SJCRH30 (cell line): ENCODE measurements at regions not wholly inside any gene's neighbourhood (a gene's known extent, or its start where the extent isn't known, plus 50 kb on each side); places are given as distances from the start of the nearest gene placed in this dataset.

Source experiments
- DNase-seq, 2 experiments: peaks; one replicate each; pipeline ENCODE4 v3.0.0-alpha.2; 2015 to 2020
- H3K27ac ChIP-seq: fragments of 250-450 bp; sonication (Bioruptor Pico); 2 replicates; pipeline ENCODE4 v1.5.1; 2020; ENCODE audit warnings: mild to moderate bottlenecking, moderate library complexity
- H3K27me3 ChIP-seq: fragments of 250-450 bp; sonication (Bioruptor Pico); 2 replicates; pipeline ENCODE4 v1.5.1; 2020; ENCODE audit warnings: mild to moderate bottlenecking, moderate library complexity
- H3K36me3 ChIP-seq: fragments of 250-450 bp; sonication (Bioruptor Pico); 2 replicates; pipeline ENCODE4 v1.5.1; 2020; ENCODE audit warnings: mild to moderate bottlenecking, moderate library complexity
- H3K4me1 ChIP-seq: fragments of 250-450 bp; sonication (Bioruptor Pico); 2 replicates; pipeline ENCODE4 v1.5.1; 2020; ENCODE audit warnings: mild to moderate bottlenecking, moderate library complexity
- H3K4me3 ChIP-seq: fragments of 250-450 bp; sonication (Bioruptor Pico); 2 replicates; pipeline ENCODE4 v1.5.1; 2020; ENCODE audit warnings: mild to moderate bottlenecking, moderate library complexity
- H3K9me3 ChIP-seq: fragments of 250-450 bp; sonication (Bioruptor Pico); replicated peaks from 2 replicates; pipeline ENCODE4 v1.5.1; 2020; ENCODE audit warnings: mild to moderate bottlenecking, moderate library complexity

DNA sequence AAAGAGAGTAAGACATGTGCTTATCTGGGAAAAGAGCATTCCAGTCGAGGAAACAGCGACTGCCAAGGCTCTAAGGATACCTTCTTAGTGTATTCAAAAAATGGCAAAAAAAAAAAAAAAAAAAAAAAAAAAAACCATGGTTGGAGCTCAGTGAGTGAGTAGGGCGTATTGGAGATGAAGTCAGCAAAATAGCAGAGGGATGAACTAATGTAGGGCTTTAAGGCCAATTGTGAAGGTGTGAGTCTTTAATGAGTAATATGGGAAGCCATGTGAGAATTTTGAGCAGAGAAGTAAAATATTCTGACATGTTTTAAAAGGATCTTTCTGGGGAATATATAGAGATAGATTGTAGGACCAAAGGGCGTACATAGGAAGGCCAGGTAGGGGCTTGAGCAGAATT lies 498.6 kb upstream of the ISX start:
- H3K4me3 ChIP-seq = no peak overlapping the region
- no peaks in the 10 kb centered on the region for H3K9me3 ChIP-seq
- H3K27me3 ChIP-seq = no peaks in the 10 kb centered on the region
- H3K4me1 ChIP-seq = no peaks in the 10 kb centered on the region
- H3K36me3 ChIP-seq = no peaks in the 10 kb centered on the region
- DNase-seq = no peak
- H3K27ac ChIP-seq = no peak overlapping the region

DNA sequence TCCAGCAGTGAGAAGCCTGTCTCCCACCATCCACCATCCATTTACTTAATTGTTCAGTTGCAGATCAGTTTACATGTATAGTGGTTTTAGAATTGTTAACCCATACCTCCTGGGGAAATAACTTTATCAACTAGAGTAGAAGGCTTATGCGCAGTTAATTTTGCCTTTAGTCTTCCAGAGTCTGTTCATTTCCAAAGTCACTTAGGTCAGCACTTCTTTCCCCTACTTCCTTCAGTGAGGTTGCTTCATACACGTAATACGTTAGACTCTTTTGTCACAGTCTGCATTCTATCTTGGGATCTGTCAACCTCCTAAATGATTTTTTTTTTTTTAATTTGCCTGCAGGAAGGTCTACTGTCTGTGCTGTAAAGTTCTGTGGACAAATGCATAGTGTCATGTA lies 495.6 kb upstream of the ISX start:
- Histone ChIP-seq H3K27me3 (no peaks in the 10 kb centered on the region), H3K27ac (no peak overlapping the region), H3K9me3 (no peaks in the 10 kb centered on the region), H3K4me3 (no peak overlapping the region), H3K36me3 (no peaks in the 10 kb centered on the region), H3K4me1 (no peaks in the 10 kb centered on the region)
- DNase-seq = no peak

DNA sequence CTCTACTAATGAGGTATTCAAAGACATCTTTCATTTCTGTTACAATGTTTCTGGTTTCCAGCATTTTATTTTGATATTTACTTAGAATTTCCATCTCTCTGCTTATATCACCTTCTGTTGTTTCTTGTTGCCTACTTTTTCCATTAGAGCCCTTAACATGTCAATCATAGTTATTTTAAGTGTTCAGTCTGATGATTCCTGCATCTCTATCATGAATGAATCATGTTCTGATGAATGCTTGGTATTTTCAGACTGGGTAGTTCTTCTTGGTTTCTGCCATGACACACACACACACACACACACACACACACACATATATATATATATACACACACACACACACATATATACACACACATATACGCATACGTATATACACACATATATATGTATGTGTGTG lies 486.4 kb upstream of the ISX start:
- Histone ChIP-seq H3K27me3 (no peaks in the 10 kb centered on the region), H3K4me1 (no peaks in the 10 kb centered on the region), H3K36me3 (no peaks in the 10 kb centered on the region), H3K9me3 (no peaks in the 10 kb centered on the region), H3K27ac (no peak overlapping the region), H3K4me3 (no peak overlapping the region)
- DNase-seq = no peak

DNA sequence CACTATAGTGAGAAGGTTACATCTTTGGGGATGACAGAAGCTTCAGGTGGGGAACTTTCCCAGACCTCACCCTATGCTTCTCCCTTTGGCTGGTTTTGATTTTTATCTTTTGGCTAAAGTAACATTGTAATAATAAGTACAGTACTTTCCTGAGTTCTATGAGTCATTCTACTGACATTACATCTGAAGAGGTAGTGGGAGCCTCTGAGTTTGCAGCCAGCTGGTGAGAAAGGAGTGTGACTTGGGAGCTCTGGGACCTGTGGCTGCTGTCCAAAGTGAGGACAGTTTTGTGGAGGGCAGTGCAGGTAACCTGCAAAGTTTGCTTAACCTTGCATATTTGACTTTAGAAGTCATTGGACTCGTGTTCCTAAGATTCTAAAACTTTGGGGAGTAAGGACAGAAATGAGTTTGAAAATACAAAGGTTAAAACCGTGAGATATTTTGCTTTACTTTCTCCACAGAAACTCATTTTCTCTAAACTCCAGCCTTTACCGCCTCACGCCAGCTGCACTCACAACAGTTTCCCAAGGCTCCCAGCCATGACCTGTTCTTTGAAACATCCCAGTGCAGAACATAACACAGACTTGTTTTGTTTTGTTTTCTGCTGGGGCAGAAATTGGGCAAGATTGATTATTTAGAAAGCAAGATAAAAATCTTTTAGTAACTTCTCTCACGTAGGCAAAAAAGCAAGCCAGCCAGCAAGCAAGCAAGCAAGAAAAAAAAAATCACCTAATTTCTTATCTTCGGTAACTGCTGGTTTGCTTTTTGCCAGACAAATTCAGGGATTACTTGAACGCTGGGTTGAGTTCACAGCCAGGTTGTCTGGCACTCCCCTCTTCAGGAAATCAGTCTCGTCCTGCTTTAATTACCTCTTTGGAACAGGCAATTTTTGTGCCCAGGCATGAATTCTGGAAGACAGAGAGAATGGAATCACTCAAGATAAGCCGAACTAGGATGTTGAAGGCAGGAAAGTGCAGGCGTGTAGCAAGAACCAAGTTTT lies 478.3 kb upstream of the ISX start:
- Histone ChIP-seq H3K4me3 (no peak overlapping the region), H3K4me1 (no peaks in the 10 kb centered on the region), H3K9me3 (no peaks in the 10 kb centered on the region), H3K27ac (no peak overlapping the region), H3K36me3 (no peaks in the 10 kb centered on the region), H3K27me3 (no peaks in the 10 kb centered on the region)
- DNase-seq = no peak

DNA sequence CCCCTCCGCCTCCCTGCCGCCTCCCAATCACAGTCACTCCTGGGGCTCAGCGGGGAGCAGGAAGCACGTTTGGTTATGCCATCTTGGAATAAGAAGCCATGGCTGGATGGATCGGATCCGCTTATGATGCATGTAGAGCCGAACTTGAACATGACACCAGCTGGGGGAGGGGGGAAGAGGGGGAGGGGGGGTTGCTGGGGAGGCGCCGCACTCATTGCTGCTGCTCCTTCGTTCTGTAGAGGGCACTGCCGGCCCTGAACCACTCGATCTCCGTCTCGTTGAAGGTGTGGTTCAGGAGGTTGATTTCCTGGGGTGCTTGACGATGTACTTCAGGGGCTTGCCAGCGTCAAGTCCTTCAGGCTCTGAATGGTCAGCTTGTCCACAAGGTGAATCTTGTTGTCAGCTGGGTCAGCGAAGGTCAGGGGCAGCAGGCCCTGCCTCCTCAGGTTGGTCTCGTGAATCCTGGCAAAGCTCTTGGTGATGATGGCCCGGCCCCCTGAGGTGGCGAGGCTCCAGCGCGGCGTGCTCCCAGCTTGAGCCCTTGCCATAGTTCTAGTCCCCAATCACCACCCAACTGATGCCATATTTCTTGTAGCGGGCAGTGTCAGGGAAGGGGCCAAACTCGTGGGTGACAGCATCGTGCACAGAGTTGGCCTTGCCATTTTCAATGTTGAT lies 476.9 kb upstream of the ISX start:
- DNase-seq = no peak
- Histone ChIP-seq H3K4me3 (no peak overlapping the region), H3K9me3 (no peaks in the 10 kb centered on the region), H3K36me3 (no peaks in the 10 kb centered on the region), H3K27me3 (no peaks in the 10 kb centered on the region), H3K27ac (no peak overlapping the region), H3K4me1 (no peaks in the 10 kb centered on the region)

DNA sequence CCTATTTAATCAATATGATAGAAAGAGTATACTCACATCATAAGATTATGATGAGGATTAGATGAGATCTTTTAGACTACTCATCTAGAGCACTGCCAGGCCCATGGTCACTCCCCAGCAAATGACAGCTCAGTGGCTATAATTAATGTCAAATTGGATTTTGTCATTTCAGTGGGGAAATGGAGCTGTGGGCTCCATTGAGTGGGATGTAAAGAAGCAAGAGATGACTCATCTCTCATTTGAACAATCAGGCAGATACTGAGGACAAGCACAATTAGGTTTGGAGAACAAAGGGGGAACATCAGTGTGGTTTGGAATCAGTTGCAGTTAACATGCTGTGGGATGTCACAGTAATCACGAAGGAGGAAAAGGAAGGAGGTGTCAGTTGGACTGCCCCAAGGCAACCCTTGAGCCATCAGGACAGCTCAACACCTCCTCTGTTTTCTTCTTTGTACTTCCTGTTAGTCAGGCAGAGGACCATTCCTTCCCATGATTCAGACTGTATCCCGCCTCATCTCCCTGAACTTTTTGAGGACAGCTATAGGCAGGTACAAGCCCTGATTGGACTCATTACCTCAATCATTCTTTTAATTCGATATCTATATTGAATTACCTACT lies 473.7 kb upstream of the ISX start:
- no peak for DNase-seq
- no peaks in the 10 kb centered on the region for H3K36me3 ChIP-seq
- no peaks in the 10 kb centered on the region for H3K27me3 ChIP-seq
- no peaks in the 10 kb centered on the region for H3K9me3 ChIP-seq
- H3K27ac ChIP-seq = no peak overlapping the region
- no peak overlapping the region for H3K4me3 ChIP-seq
- no peaks in the 10 kb centered on the region for H3K4me1 ChIP-seq

DNA sequence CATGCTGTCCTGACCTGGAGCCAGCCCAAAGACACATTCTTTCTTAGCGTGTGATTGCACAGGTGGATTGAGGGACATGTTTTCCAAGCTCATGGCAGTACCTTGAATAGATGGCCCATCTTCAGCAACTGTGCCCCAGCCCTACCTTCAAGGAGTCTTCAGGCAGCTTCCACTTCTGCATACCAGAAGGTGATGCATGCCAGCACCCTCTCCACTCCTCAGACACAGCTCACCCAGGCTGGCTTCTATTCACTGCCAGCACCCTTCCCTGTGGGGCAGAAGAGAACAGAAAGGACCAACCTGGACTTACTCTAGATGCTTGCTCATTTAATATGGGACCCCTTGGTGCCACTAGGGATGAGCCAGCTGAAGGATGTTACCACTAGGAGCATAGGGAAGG lies 466.4 kb upstream of the ISX start:
- DNase-seq = no peak

DNA sequence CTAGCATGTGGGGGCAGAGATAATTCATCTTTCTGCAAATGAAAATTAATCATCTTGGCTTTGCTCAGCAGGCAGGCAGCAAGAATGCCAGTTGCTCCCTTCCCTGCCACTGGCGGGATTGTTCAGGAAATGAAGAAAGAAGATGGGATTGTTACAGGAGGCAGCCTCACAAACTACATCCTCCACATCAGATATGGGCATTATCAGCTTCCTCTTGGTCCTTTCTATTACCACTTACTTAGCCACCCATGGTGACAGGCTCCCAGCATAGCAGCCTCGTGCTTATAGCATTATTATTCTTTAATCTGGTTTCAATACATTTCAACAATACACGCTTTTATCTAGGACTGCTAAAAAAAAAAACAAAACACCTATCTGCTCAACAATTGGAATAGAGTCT lies 461.6 kb upstream of the ISX start:
- H3K4me3 ChIP-seq = no peak overlapping the region
- H3K9me3 ChIP-seq = no peaks in the 10 kb centered on the region
- no peak for DNase-seq
- no peak overlapping the region for H3K27ac ChIP-seq
- no peaks in the 10 kb centered on the region for H3K4me1 ChIP-seq
- no peaks in the 10 kb centered on the region for H3K27me3 ChIP-seq
- H3K36me3 ChIP-seq = no peaks in the 10 kb centered on the region

More for the DNA sequence above, 466.4 kb upstream of the ISX start:
- H3K4me1 ChIP-seq = no peaks in the 10 kb centered on the region
- no peak overlapping the region for H3K4me3 ChIP-seq
- no peaks in the 10 kb centered on the region for H3K9me3 ChIP-seq
- no peaks in the 10 kb centered on the region for H3K36me3 ChIP-seq
- H3K27me3 ChIP-seq = no peaks in the 10 kb centered on the region
- no peak overlapping the region for H3K27ac ChIP-seq

DNA sequence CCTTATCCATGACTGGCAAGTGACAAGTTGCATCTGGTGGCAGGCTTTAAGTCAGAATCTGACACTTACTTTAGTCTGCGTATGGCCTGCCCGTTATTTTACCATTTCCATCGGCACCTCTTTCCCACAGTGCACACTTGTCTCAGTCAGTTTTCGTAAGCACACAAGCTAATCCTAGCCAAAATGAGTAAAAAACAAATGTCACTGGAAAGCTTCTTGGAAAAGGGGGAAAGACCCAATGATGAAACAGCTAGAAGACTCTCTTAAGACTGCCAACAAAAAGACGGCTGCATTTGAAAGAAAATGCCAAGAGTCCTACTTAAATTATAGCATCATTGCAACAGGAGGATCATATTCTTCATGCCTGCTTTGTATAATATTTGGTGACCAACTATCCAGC lies 457.9 kb upstream of the ISX start:
- Histone ChIP-seq H3K36me3 (no peaks in the 10 kb centered on the region), H3K27me3 (no peaks in the 10 kb centered on the region), H3K4me3 (no peak overlapping the region), H3K27ac (no peak overlapping the region), H3K9me3 (no peaks in the 10 kb centered on the region), H3K4me1 (no peaks in the 10 kb centered on the region)
- no peak for DNase-seq

DNA sequence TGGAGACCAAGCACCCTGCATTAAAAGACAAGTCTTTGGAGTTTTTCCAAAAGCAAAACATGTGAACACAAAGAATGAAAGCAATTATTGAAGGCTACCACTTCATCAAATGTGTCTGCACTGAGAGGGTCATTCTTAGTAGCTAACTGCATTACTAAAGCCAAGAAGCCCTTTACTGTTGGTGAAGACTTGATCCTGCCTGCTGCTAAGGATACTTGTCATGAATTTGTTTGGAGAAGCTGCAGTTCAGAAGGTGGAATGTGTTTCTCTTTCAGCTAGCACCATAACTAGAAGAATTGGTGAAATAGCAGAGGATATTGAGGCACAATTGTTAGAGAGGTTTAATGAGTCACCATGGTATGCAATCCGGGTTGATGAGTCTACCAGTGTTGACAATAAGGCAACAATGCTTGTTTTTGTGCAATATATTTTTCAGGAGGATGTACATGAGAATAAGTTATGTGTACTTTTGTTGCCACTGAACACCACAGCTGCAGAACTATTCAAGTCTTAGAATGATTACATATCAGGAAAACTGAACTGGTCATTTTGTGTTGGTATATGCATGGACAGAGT lies 457.3 kb upstream of the ISX start:
- H3K27me3 ChIP-seq = no peaks in the 10 kb centered on the region
- DNase-seq = no peak
- H3K4me3 ChIP-seq = no peak overlapping the region
- H3K36me3 ChIP-seq = no peaks in the 10 kb centered on the region
- no peaks in the 10 kb centered on the region for H3K9me3 ChIP-seq
- no peak overlapping the region for H3K27ac ChIP-seq
- H3K4me1 ChIP-seq = no peaks in the 10 kb centered on the region

DNA sequence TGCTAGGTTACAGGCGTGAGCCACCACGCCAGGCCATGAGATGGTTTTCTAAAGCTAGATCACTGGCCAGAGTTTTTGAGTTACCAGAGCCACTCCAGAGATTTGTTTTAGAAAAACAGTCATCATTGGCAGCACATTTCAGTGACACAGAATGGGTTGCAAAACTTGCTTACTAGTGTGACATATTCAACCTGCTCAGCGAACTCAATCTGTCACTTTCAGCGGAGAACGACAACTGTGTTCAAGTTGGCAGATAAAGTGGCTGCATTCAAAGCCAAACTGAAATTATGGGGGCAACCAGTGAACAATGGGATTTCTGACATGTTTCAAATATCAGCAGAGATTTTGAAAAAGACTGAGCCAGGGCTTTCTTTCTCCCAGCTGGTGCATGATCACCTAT lies 456.3 kb upstream of the ISX start:
- H3K9me3 ChIP-seq = no peaks in the 10 kb centered on the region
- no peak overlapping the region for H3K27ac ChIP-seq
- H3K27me3 ChIP-seq = no peaks in the 10 kb centered on the region
- H3K36me3 ChIP-seq = no peaks in the 10 kb centered on the region
- no peak overlapping the region for H3K4me3 ChIP-seq
- H3K4me1 ChIP-seq = no peaks in the 10 kb centered on the region
- no peak for DNase-seq

DNA sequence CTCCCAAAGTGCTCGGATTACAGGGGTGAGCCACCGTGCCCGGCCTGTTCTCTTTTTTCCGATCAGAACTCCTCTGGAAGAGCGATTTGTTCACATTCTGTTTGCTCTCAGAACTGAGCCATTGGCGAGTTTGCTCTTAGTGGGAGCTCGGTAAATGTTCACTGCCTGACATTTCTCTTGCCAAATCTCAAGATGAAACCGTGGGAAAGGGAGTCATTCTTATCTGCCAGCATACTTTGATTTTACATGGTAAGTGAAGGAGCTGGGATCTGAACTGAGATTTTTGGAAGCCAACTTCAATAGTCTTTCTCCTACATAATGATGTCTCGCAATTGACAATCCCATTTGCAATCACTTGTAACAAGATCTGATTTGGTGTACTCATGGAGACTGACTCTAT lies 445.8 kb upstream of the ISX start:
- no peak for DNase-seq
- Histone ChIP-seq H3K36me3 (no peaks in the 10 kb centered on the region), H3K4me3 (no peak overlapping the region), H3K9me3 (no peaks in the 10 kb centered on the region), H3K27me3 (no peaks in the 10 kb centered on the region), H3K27ac (no peak overlapping the region), H3K4me1 (no peaks in the 10 kb centered on the region)

DNA sequence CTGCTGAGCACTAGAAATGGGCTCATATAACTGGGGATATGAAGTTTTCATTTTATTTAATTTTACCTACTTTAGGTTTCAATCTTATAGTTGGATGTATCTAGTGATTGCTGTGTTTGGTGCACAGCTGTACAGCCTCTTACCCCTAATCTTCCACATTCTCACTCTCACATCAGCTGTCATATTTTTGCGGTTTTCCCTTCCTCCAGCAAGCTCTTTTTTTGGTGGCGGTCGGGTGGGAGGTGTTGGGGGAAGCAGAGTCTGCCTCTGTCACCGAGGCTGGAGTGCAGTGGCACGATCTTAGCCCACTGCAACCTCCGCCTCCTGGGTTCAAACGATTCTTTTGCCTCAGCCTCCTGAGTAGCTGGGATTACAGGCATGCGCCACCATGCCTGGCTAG lies 445.1 kb upstream of the ISX start:
- Histone ChIP-seq H3K27me3 (no peaks in the 10 kb centered on the region), H3K4me3 (no peak overlapping the region), H3K36me3 (no peaks in the 10 kb centered on the region), H3K9me3 (no peaks in the 10 kb centered on the region), H3K4me1 (no peaks in the 10 kb centered on the region), H3K27ac (no peak overlapping the region)
- peak; percentile 2 to 23 for DNase-seq

DNA sequence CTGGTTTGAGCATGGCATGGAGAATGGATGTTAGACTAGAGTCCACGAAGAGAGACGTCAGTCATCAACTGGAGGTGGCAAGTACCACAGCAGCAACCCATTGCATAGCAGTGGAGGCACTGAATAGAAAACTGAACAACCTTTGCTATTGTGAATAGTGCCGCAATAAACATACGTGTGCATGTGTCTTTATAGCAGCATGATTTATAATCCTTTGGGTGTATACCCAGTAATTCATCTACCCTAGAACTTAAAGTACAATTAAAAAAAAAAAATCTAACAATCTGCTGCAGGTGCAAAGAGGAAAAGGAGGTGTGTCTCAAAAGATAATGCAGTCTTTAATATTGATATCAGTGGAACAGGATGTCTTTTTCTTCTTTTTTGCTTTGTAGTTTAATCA lies 443.4 kb upstream of the ISX start:
- no peak overlapping the region for H3K4me3 ChIP-seq
- H3K36me3 ChIP-seq = no peaks in the 10 kb centered on the region
- no peak for DNase-seq
- H3K4me1 ChIP-seq = no peaks in the 10 kb centered on the region
- H3K9me3 ChIP-seq = no peaks in the 10 kb centered on the region
- no peak overlapping the region for H3K27ac ChIP-seq
- H3K27me3 ChIP-seq = no peaks in the 10 kb centered on the region

DNA sequence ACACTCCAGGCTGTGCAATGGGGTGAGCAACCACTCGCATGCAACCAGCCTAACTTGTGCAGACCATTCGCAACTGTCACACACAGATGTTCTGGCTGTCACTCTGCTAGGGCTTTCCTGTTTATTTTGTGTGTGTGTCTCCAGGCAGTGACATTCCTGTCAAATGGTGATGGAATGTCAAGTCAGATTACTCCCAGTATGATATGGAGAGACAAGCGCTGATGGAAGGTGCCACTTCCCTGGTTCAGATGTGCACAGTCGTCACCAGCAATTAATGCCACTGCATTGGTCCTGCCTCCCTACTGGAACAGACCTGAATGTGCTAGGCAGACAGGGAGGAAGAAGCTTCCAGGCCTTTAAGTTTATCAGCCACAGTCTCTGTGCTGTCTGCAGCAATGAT lies 442.4 kb upstream of the ISX start:
- Histone ChIP-seq H3K36me3 (no peaks in the 10 kb centered on the region), H3K9me3 (no peaks in the 10 kb centered on the region), H3K27me3 (no peaks in the 10 kb centered on the region), H3K4me1 (no peaks in the 10 kb centered on the region), H3K27ac (no peak overlapping the region), H3K4me3 (no peak overlapping the region)
- no peak for DNase-seq
